B cell (primary cell): ENCODE measurements at regions not wholly inside any gene's neighbourhood (a gene's known extent, or its start where the extent isn't known, plus 50 kb on each side); places are given as distances from the start of the nearest gene placed in this dataset.

Experiments
- ATAC-seq: fragments of 200-7000 bp; cut with Tn5 transposase; one replicate; pipeline ENCODE4 v1.10.0; 2021; ENCODE audit warnings: low read depth, mild to moderate bottlenecking, moderate number of reproducible peaks, moderate library complexity
- CTCF ChIA-PET: fragments of 350-600 bp; sonication (Branson Sonifier 250); formaldehyde crosslinking; loops from one replicate; lab custom pipeline; 2021; ENCODE audit warnings: antibody characterized with exemption, inconsistent platforms; lab: Charles Lee
- POLR2A ChIA-PET: fragments of 350-600 bp; sonication (Branson Sonifier 250); formaldehyde crosslinking; loops from one replicate; lab custom pipeline; 2021; ENCODE audit warnings: antibody characterized with exemption; lab: Charles Lee
- DNase-seq: peaks from one replicate; pipeline ENCODE4 v3.0.0; 2013
- H2AFZ ChIP-seq: 2 replicates; pipeline ENCODE4 v1.6.1; 2012; ENCODE audit warnings: mild to moderate bottlenecking, low read depth, low read length; ENCODE audit not compliant: insufficient read depth, poor library complexity, severe bottlenecking
- H3K27ac ChIP-seq, 2 donors: 1 replicate in 1 of 2; 2 replicates in 1 of 2; pipeline ENCODE4 v1.5.1; 2012 to 2013; ENCODE audit warnings: low read length in 2 of 2, mild to moderate bottlenecking in 2 of 2, moderate library complexity in 1 of 2
- H3K27me3 ChIP-seq, 4 experiments: fragments of 200-600 bp in 1 of 4; sonication (generic) in 1 of 4; replicated peaks in 1 of 4; 1 replicate in 2 of 4; 2 replicates in 2 of 4; pipeline versions ENCODE4 v1.6.1 to v1.7.0; 2013 to 2016; ENCODE audit warnings: low read length in 3 of 4, mild to moderate bottlenecking in 2 of 4, mixed read lengths in 1 of 4, moderate library complexity in 1 of 4; ENCODE audit not compliant: insufficient read depth in 4 of 4, control insufficient read depth in 3 of 4; ENCODE audit errors: control extremely low read depth in 1 of 4
- H3K36me3 ChIP-seq, 2 experiments: replicated peaks in 1 of 2; 1 replicate in 1 of 2; 2 replicates in 1 of 2; pipeline versions ENCODE4 v1.6.1 to v1.7.1; 2013; ENCODE audit warnings: low read length in 1 of 2; ENCODE audit not compliant: insufficient read depth in 2 of 2, control insufficient read depth in 1 of 2; ENCODE audit errors: control extremely low read depth in 1 of 2, extremely low read depth in 1 of 2
- H3K4me1 ChIP-seq, 2 donors: fragments of 200-600 bp in 1 of 2; sonication (generic) in 1 of 2; 1 replicate in 1 of 2; 2 replicates in 1 of 2; pipeline versions ENCODE4 v1.5.1 to v1.6.1; 2013 to 2017; ENCODE audit warnings: low read length in 2 of 2; ENCODE audit not compliant: control insufficient read depth in 2 of 2, insufficient read depth in 2 of 2
- H3K4me2 ChIP-seq: replicated peaks from 2 replicates; pipeline ENCODE3; 2012; ENCODE audit warnings: mild to moderate bottlenecking, low read depth, low read length; ENCODE audit not compliant: poor library complexity, severe bottlenecking
- H3K4me3 ChIP-seq, 5 experiments: fragments of 200-600 bp in 1 of 5; sonication (generic) in 1 of 5; 1 replicate in 3 of 5; 2 replicates in 2 of 5; pipeline versions ENCODE4 v1.5.1 to v1.7.0; 2011 to 2016; ENCODE audit warnings: low read length in 4 of 5, mild to moderate bottlenecking in 4 of 5, low read depth in 2 of 5, control low read depth in 1 of 5, moderate library complexity in 1 of 5; ENCODE audit not compliant: insufficient read depth in 1 of 5; ENCODE audit errors: control extremely low read depth in 1 of 5, extremely low read depth in 1 of 5
- H3K79me2 ChIP-seq: fragments of 200-600 bp; sonication (generic); one replicate; pipeline ENCODE4 v1.6.0; 2016; ENCODE audit warnings: low read length; ENCODE audit not compliant: control insufficient read depth, insufficient read depth
- H3K9ac ChIP-seq: fragments of 200-600 bp; sonication (generic); 2 replicates; pipeline ENCODE4 v1.6.1; 2017; ENCODE audit warnings: mild to moderate bottlenecking, low read length, moderate library complexity
- H3K9me3 ChIP-seq, 3 donors: one replicate each; pipeline versions ENCODE4 v1.6.1 to v1.7.1; 2013; ENCODE audit warnings: low read length in 2 of 3; ENCODE audit not compliant: control insufficient read depth in 2 of 3, insufficient read depth in 1 of 3; ENCODE audit errors: control extremely low read depth in 1 of 3
- H4K20me1 ChIP-seq: 2 replicates; pipeline ENCODE4 v1.6.0; 2012; ENCODE audit warnings: mild to moderate bottlenecking, low read length; ENCODE audit not compliant: insufficient read depth, control insufficient read depth, poor library complexity, severe bottlenecking
- H3K27ac Mint-ChIP-seq: one replicate; pipeline ENCODE4 v1.8.0; 2021; ENCODE audit warnings: mixed read lengths
- H3K27me3 Mint-ChIP-seq: one replicate; pipeline ENCODE4 v1.8.0; 2021; ENCODE audit warnings: mixed read lengths
- H3K4me1 Mint-ChIP-seq: one replicate; pipeline ENCODE4 v1.8.0; 2021; ENCODE audit warnings: mixed read lengths
- H3K4me3 Mint-ChIP-seq: one replicate; pipeline ENCODE4 v1.8.0; 2021; ENCODE audit warnings: mixed read lengths
- H3K9me3 Mint-ChIP-seq: one replicate; pipeline ENCODE4 v1.8.0; 2022; ENCODE audit warnings: mixed read lengths; ENCODE audit not compliant: insufficient read depth
- EZH2 ChIP-seq: IDR thresholded peaks from 2 replicates; pipeline ENCODE4 v1.6.1; 2012; ENCODE audit warnings: borderline replicate concordance, low read depth, mild to moderate bottlenecking, moderate library complexity, low read length; ENCODE audit not compliant: insufficient read depth, poor library complexity, severe bottlenecking
- WGBS: methylation state at CpG from one replicate; pipeline ENCODE4 v1.1.5; 2013; ENCODE audit warnings: missing lambda C conversion rate; ENCODE audit not compliant: insufficient coverage; 5-methylcytosine and 5-hydroxymethylcytosine counted together
- intact Hi-C: fragments of 100-400 bp; cut with micrococcal nuclease; formaldehyde crosslinking; loops from one replicate; pipeline ENCODE4 v1.10.0; 2022
- TF ChIP-seq, protein P1 (sequence below): fragments of 200-600 bp; IDR thresholded peaks from one replicate; pipeline ENCODE4 v1.8.0; 2022; ENCODE audit warnings: antibody characterized with exemption, mild to moderate bottlenecking

DNA sequence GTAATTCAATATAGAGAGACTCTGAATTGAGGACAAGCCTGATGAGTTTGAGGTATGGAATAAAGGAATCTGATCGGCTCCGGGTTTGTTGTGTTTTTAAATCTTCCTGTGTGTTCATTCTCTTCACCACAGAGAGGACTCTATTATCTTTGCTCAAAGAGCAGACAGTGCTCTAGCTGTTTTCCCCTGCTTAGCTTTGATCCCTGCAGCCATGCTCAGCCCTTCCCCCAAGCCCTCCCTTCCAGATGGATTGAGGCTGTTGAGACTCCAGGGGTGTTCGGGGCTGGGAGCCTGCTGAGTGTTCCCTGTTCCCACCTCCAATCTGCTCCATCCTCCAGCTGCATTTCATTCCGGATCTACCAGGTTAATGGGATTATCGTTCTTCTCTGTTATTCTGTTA lies 74.2 kb upstream of the CXADR start:
- H4K20me1 ChIP-seq, result no peaks in the 10 kb centered on the region
- no peak overlapping the region for H3K9ac ChIP-seq
- peaks cover 4% of the 10 kb centered on the region for H3K27me3 Mint-ChIP-seq
- no peak overlapping the region for H3K27ac Mint-ChIP-seq
- DNase-seq, result no peak
- no peaks in the 10 kb centered on the region for H3K27me3 ChIP-seq
- no peak overlapping the region for H3K4me3 ChIP-seq
- WGBS, result no CpG with 5 or more reads among the region's 5 CpGs
- H3K79me2 ChIP-seq, result no peaks in the 10 kb centered on the region
- H3K36me3 ChIP-seq, result no peaks in the 10 kb centered on the region
- no peak overlapping the region for H3K4me2 ChIP-seq
- intact Hi-C loops, result no loop called here
- TF ChIP-seq EZH2, result no peak
- TF ChIP-seq, protein P1, sequence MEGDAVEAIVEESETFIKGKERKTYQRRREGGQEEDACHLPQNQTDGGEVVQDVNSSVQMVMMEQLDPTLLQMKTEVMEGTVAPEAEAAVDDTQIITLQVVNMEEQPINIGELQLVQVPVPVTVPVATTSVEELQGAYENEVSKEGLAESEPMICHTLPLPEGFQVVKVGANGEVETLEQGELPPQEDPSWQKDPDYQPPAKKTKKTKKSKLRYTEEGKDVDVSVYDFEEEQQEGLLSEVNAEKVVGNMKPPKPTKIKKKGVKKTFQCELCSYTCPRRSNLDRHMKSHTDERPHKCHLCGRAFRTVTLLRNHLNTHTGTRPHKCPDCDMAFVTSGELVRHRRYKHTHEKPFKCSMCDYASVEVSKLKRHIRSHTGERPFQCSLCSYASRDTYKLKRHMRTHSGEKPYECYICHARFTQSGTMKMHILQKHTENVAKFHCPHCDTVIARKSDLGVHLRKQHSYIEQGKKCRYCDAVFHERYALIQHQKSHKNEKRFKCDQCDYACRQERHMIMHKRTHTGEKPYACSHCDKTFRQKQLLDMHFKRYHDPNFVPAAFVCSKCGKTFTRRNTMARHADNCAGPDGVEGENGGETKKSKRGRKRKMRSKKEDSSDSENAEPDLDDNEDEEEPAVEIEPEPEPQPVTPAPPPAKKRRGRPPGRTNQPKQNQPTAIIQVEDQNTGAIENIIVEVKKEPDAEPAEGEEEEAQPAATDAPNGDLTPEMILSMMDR, result no peak
- no peak overlapping the region for H3K4me3 Mint-ChIP-seq
- H3K4me1 Mint-ChIP-seq, result no peaks in the 10 kb centered on the region
- ChIA-PET POLR2A (no interaction called here), CTCF (no interaction called here)
- H3K4me1 ChIP-seq, result no peaks in the 10 kb centered on the region
- H3K9me3 Mint-ChIP-seq, result peaks cover 3% of the 10 kb centered on the region
- H3K27ac ChIP-seq, result no peak overlapping the region
- no peak for ATAC-seq
- H3K9me3 ChIP-seq, result no peaks in the 10 kb centered on the region
- no peak overlapping the region for H2AFZ ChIP-seq

GRCh38 chr21:17440969-17441368 lies 71.9 kb upstream of the CXADR start:
- no peaks in the 10 kb centered on the region for H3K9me3 ChIP-seq
- POLR2A ChIA-PET, result no interaction called here
- H3K27ac Mint-ChIP-seq, result no peak overlapping the region
- no peaks in the 10 kb centered on the region for H4K20me1 ChIP-seq
- no peak overlapping the region for H3K27ac ChIP-seq
- CTCF ChIA-PET, result no interaction called here
- H3K9ac ChIP-seq, result no peak overlapping the region
- no peaks in the 10 kb centered on the region for H3K79me2 ChIP-seq
- no peaks in the 10 kb centered on the region for H3K9me3 Mint-ChIP-seq
- peaks cover 4% of the 10 kb centered on the region for H3K27me3 Mint-ChIP-seq
- intact Hi-C loops, result no loop called here
- H3K4me1 ChIP-seq, result no peaks in the 10 kb centered on the region
- no peak for TF ChIP-seq EZH2
- TF ChIP-seq, protein P1, result no peak
- H3K36me3 ChIP-seq, result no peaks in the 10 kb centered on the region
- ATAC-seq, result no peak
- H3K4me1 Mint-ChIP-seq, result no peaks in the 10 kb centered on the region
- no peak overlapping the region for H2AFZ ChIP-seq
- H3K4me3 ChIP-seq, result no peak overlapping the region
- no peak overlapping the region for H3K4me2 ChIP-seq
- no peak for DNase-seq
- H3K27me3 ChIP-seq, result no peaks in the 10 kb centered on the region
- no peak overlapping the region for H3K4me3 Mint-ChIP-seq
- no CpG with 5 or more reads among the region's 3 CpGs for WGBS
